H1 (cell line): ENCODE measurements at regions not wholly inside any gene's neighbourhood (a gene's known extent, or its start where the extent isn't known, plus 50 kb on each side); places are given as distances from the start of the nearest gene placed in this dataset.

ENCODE experiments used
- CTCF ChIA-PET: fragments of 300-600 bp; sonication (Branson Sonifier 250); formaldehyde crosslinking; loops from one replicate; lab custom pipeline; 2021; ENCODE audit not compliant: partially characterized antibody; lab: Charles Lee
- POLR2A ChIA-PET: fragments of 300-600 bp; sonication (Branson Sonifier 250); formaldehyde crosslinking; loops from one replicate; lab custom pipeline; 2021; ENCODE audit warnings: inconsistent platforms; ENCODE audit not compliant: partially characterized antibody; lab: Charles Lee
- DNase-seq, 2 experiments: peaks; one replicate each; pipeline versions ENCODE4 v3.0.0 to v3.0.0-alpha.2; 2010 to 2022; ENCODE audit warnings: low spot score in 2 of 2, low read depth in 1 of 2, mixed read lengths in 1 of 2
- FAIRE-seq: peaks from 2 replicates; lab custom pipeline; 2011; peaks lifted over from hg19 to GRCh38; lab: Jason Lieb, UNC
- H2AFZ ChIP-seq: 2 replicates; pipeline ENCODE4 v1.8.1; 2012; ENCODE audit warnings: low read length, inconsistent platforms
- H2AK5ac ChIP-seq: 2 replicates; pipeline ENCODE4 v1.6.1; 2013; ENCODE audit warnings: low read depth, low read length
- H2BK120ac ChIP-seq: replicated peaks from 2 replicates; pipeline ENCODE3; 2013; ENCODE audit warnings: low read depth, low read length, inconsistent platforms
- H2BK12ac ChIP-seq: 2 replicates; pipeline ENCODE4 v1.6.1; 2013; ENCODE audit warnings: low read depth, low read length
- H2BK15ac ChIP-seq: 2 replicates; pipeline ENCODE4 v1.6.1; 2013; ENCODE audit warnings: low read length
- H2BK20ac ChIP-seq: 2 replicates; pipeline ENCODE4 v1.6.1; 2013; ENCODE audit warnings: low read length
- H2BK5ac ChIP-seq: 2 replicates; pipeline ENCODE4 v1.6.1; 2013; ENCODE audit warnings: low read depth, low read length
- H3K14ac ChIP-seq: 2 replicates; pipeline ENCODE4 v1.6.1; 2013; ENCODE audit warnings: inconsistent platforms; ENCODE audit not compliant: insufficient read length
- H3K18ac ChIP-seq: 2 replicates; pipeline ENCODE4 v1.6.1; 2013; ENCODE audit warnings: low read length; ENCODE audit errors: extremely low read depth
- H3K23ac ChIP-seq: 2 replicates; pipeline ENCODE4 v1.6.1; 2013; ENCODE audit warnings: inconsistent platforms; ENCODE audit not compliant: insufficient read length
- H3K23me2 ChIP-seq: 2 replicates; pipeline ENCODE4 v1.6.1; 2013; ENCODE audit warnings: low read depth, low read length
- H3K27ac ChIP-seq: 2 replicates; pipeline ENCODE4 v1.6.1; 2011; ENCODE audit warnings: low read depth, low read length, inconsistent platforms
- H3K27me3 ChIP-seq, 4 experiments: replicated peaks in 1 of 4; 1 replicate in 1 of 4; 2 replicates in 3 of 4; pipeline versions ENCODE4 v1.6.1 to v1.8.1; 2011 to 2013; ENCODE audit warnings: low read length in 3 of 4, mild to moderate bottlenecking in 3 of 4, inconsistent platforms in 2 of 4, mixed read lengths in 2 of 4, moderate library complexity in 1 of 4; ENCODE audit not compliant: control insufficient read depth in 3 of 4, insufficient read depth in 3 of 4; ENCODE audit errors: extremely low read depth in 1 of 4
- H3K36me3 ChIP-seq, 4 experiments: 2 replicates each; pipeline versions ENCODE4 v1.6.1 to v1.8.1; 2011 to 2013; ENCODE audit warnings: mild to moderate bottlenecking in 4 of 4, low read length in 3 of 4, moderate library complexity in 2 of 4, control low read depth in 1 of 4, inconsistent platforms in 1 of 4; ENCODE audit not compliant: insufficient read depth in 4 of 4, control insufficient read depth in 2 of 4
- H3K4ac ChIP-seq: replicated peaks from 2 replicates; pipeline ENCODE3; 2013; ENCODE audit warnings: low read length, low read depth, mixed read lengths, inconsistent platforms; ENCODE audit not compliant: insufficient read length
- H3K4me1 ChIP-seq, 4 experiments: replicated peaks in 1 of 4; 1 replicate in 1 of 4; 2 replicates in 3 of 4; pipeline versions ENCODE4 v1.6.1 to v1.8.1; 2011 to 2013; ENCODE audit warnings: low read length in 3 of 4, inconsistent platforms in 2 of 4, mixed read lengths in 1 of 4; ENCODE audit not compliant: insufficient read depth in 4 of 4, control insufficient read depth in 3 of 4
- H3K4me2 ChIP-seq, 2 experiments: 2 replicates each; pipeline versions ENCODE4 v1.6.1 to v1.8.1; 2011 to 2013; ENCODE audit warnings: low read depth in 2 of 2, low read length in 2 of 2, control low read depth in 1 of 2, inconsistent platforms in 1 of 2, mild to moderate bottlenecking in 1 of 2; ENCODE audit not compliant: insufficient read depth in 1 of 2
- H3K4me3 ChIP-seq, 4 experiments: fragments of 200-600, 300-600 bp in 1 of 4; sonication (generic), shearing (Covaris generic), sonication (Bioruptor Twin) in 1 of 4; 2 replicates each; pipeline versions ENCODE4 v1.5.1 to v1.8.1; 2011 to 2016; ENCODE audit warnings: low read length in 4 of 4, low read depth in 3 of 4, control low read depth in 2 of 4, inconsistent platforms in 2 of 4, mild to moderate bottlenecking in 2 of 4, mixed read lengths in 1 of 4, moderate library complexity in 1 of 4; ENCODE audit not compliant: insufficient read depth in 2 of 4; ENCODE audit errors: extremely low read depth in 1 of 4
- H3K56ac ChIP-seq: replicated peaks from 2 replicates; pipeline ENCODE3; 2013; ENCODE audit warnings: low read depth, mild to moderate bottlenecking, mixed read lengths, low read length, inconsistent platforms; ENCODE audit not compliant: insufficient read length
- H3K79me1 ChIP-seq: 2 replicates; pipeline ENCODE4 v1.6.1; 2013; ENCODE audit warnings: low read depth, low read length, control low read depth
- H3K79me2 ChIP-seq, 2 experiments: 2 replicates each; pipeline versions ENCODE4 v1.6.1 to v1.8.1; 2012 to 2013; ENCODE audit warnings: low read length in 2 of 2, mild to moderate bottlenecking in 2 of 2, inconsistent platforms in 1 of 2; ENCODE audit not compliant: insufficient read depth in 2 of 2, control insufficient read depth in 1 of 2
- H3K9ac ChIP-seq, 4 experiments: replicated peaks in 1 of 4; 1 replicate in 1 of 4; 2 replicates in 3 of 4; pipeline versions ENCODE4 v1.6.1 to v1.8.1; 2011 to 2013; ENCODE audit warnings: low read depth in 3 of 4, low read length in 3 of 4, control low read depth in 2 of 4, mild to moderate bottlenecking in 2 of 4, moderate library complexity in 2 of 4, inconsistent platforms in 1 of 4; ENCODE audit errors: extremely low read depth in 1 of 4
- H3K9me3 ChIP-seq, 2 experiments: 2 replicates each; pipeline versions ENCODE4 v1.6.1 to v1.8.1; 2012 to 2013; ENCODE audit warnings: mild to moderate bottlenecking in 2 of 2, moderate library complexity in 2 of 2, control low read depth in 1 of 2, inconsistent platforms in 1 of 2, low read depth in 1 of 2, low read length in 1 of 2, mixed read lengths in 1 of 2; ENCODE audit not compliant: insufficient read depth in 2 of 2
- H4K20me1 ChIP-seq, 2 experiments: replicated peaks in 1 of 2; 2 replicates each; pipeline versions ENCODE3 to v1.8.1; 2011 to 2013; ENCODE audit warnings: inconsistent platforms in 2 of 2, low read length in 2 of 2, mild to moderate bottlenecking in 1 of 2; ENCODE audit not compliant: insufficient read depth in 2 of 2, control insufficient read depth in 1 of 2
- H4K5ac ChIP-seq: 2 replicates; pipeline ENCODE4 v1.6.1; 2013; ENCODE audit warnings: low read length, low read depth, mixed read lengths, inconsistent platforms; ENCODE audit not compliant: insufficient read length
- H4K8ac ChIP-seq: 2 replicates; pipeline ENCODE4 v1.8.0; 2013; ENCODE audit warnings: mild to moderate bottlenecking, moderate library complexity, low read length, inconsistent platforms; ENCODE audit not compliant: insufficient read depth; ENCODE audit errors: extremely low read depth
- H4K91ac ChIP-seq: replicated peaks from 2 replicates; pipeline ENCODE3; 2013; ENCODE audit warnings: low read length, mixed read lengths, inconsistent platforms; ENCODE audit not compliant: insufficient read length
- PHF8 ChIP-seq: fragments of 200-600 bp; sonication (generic); conservative IDR thresholded peaks from 2 replicates; pipeline ENCODE4 v1.7.1; 2012; ENCODE audit warnings: low read depth, mild to moderate bottlenecking, inconsistent platforms, low read length, moderate library complexity
- SIN3A ChIP-seq, 2 experiments: IDR thresholded peaks in 1 of 2; conservative IDR thresholded peaks in 1 of 2; 2 replicates each; pipeline ENCODE4 v1.6.1; 2011 to 2012; ENCODE audit warnings: low read length in 2 of 2, improper control_type of control experiment in 1 of 2, low read depth in 1 of 2, mild to moderate bottlenecking in 1 of 2
- WGBS, 2 experiments: shearing (Covaris generic) in 1 of 2; methylation state at CpG; one replicate each; pipeline versions ENCODE4 v1.1.6 to v1.1.7; 2013 to 2015; ENCODE audit warnings: low lambda C conversion rate in 2 of 2, mixed read lengths in 2 of 2, inconsistent platforms in 1 of 2, low coverage in 1 of 2, missing lambda C conversion rate in 1 of 2; ENCODE audit not compliant: insufficient replicate concordance in 2 of 2, insufficient coverage in 1 of 2, insufficient read length in 1 of 2; ENCODE audit errors: extremely low coverage in 1 of 2, missing lambda C conversion rate in 1 of 2; 5-methylcytosine and 5-hydroxymethylcytosine counted together

DNA sequence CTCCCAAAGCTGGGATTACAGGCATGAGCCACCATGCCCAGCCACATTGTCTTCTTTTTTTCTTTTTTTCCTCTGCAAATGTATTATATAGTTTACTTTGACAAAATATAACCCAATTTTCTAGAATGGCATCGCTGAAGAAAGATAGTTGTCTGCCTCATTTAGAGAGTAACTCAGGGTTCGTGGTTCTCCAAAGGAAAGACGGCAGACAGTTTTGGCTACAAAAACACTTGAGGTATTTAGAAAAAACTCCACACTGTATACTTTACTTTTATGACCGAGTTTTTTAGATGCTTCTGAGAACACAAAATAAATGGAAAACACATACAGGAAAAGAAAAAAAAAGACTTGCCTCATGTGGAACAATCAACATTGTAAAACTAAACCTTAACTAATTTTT is 369.1 kb upstream of the ATP2B1 start:
- no peaks in the 10 kb centered on the region for H3K36me3 ChIP-seq
- H3K9ac ChIP-seq = no peak overlapping the region
- no peak overlapping the region for H4K5ac ChIP-seq
- H3K4ac ChIP-seq = no peak overlapping the region
- no peak overlapping the region for H2AFZ ChIP-seq
- CTCF ChIA-PET = interaction anchor here (0.7 to 1.2 kb wide), 2 partner anchors 11 to 25 kb away, joined by 3 read pairs; no protein-coding TSS in a partner anchor
- no peak overlapping the region for H4K91ac ChIP-seq
- H3K56ac ChIP-seq = no peak overlapping the region
- no peak overlapping the region for H2BK5ac ChIP-seq
- no peak for TF ChIP-seq SIN3A (conservative IDR thresholded peaks at IDR 0.05 in 1 of 2, IDR thresholded peaks at IDR 0.05 in 1 of 2; ENCODE audit: low read depth in 1 of 2, low read length in 2 of 2)
- TF ChIP-seq PHF8 = no peak
- no peaks in the 10 kb centered on the region; the same call in 1 of the 2 replicates for H3K23me2 ChIP-seq
- H2BK15ac ChIP-seq = no peak overlapping the region
- no peak overlapping the region for H2AK5ac ChIP-seq
- H3K4me2 ChIP-seq = no peak overlapping the region
- no peak overlapping the region for H3K27ac ChIP-seq
- no peak overlapping the region for H2BK12ac ChIP-seq
- H3K79me2 ChIP-seq = no peaks in the 10 kb centered on the region
- H3K18ac ChIP-seq = no peak overlapping the region
- no peak overlapping the region for H3K14ac ChIP-seq
- no peaks in the 10 kb centered on the region for H3K9me3 ChIP-seq
- no peak for DNase-seq
- no peaks in the 10 kb centered on the region for H3K79me1 ChIP-seq
- no peak overlapping the region for H3K4me3 ChIP-seq
- H3K27me3 ChIP-seq = no peaks in the 10 kb centered on the region; a peak in 1 of 7 replicates
- H3K23ac ChIP-seq = no peak overlapping the region
- no peak for FAIRE-seq
- no peak overlapping the region for H2BK20ac ChIP-seq
- H3K4me1 ChIP-seq = no peaks in the 10 kb centered on the region
- 93% methylated on average over 4 of the region's 4 CpGs; no CpG with 5 or more reads in 1 of the 2 experiments for WGBS, 2 experiments
- H4K8ac ChIP-seq = no peak overlapping the region
- H2BK120ac ChIP-seq = no peak overlapping the region
- H4K20me1 ChIP-seq = no peaks in the 10 kb centered on the region
- POLR2A ChIA-PET = no interaction called here
